Ammon's horn (tissue), 1 donor: ENCODE measurements at regions not wholly inside any gene's neighbourhood (a gene's known extent, or its start where the extent isn't known, plus 50 kb on each side); places are given as distances from the start of the nearest gene placed in this dataset.
"Not testable (repeated sequence)": the region's sequence is repeated elsewhere in the genome, so short reads cannot be mapped to it uniquely, and the experiment has no call there.

ENCODE experiments used
- DNase-seq: peaks from one replicate; pipeline ENCODE4 v3.0.0-alpha.2; 2016; ENCODE audit warnings: low spot score

DNA sequence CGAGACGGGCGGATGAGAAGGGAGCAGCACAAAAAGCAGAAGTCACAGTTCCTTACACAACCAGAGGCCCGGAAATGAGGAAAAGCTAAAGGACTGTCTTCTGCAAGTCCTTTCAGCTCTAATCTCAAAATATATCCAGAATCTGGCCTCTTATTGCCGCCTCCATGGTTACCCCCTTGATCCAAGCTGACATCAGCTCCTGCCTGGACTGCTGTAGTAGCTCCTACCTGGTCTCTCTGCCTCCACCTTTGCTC lies 324.0 kb upstream of the ROPN1 start:
- no peak for DNase-seq

DNA sequence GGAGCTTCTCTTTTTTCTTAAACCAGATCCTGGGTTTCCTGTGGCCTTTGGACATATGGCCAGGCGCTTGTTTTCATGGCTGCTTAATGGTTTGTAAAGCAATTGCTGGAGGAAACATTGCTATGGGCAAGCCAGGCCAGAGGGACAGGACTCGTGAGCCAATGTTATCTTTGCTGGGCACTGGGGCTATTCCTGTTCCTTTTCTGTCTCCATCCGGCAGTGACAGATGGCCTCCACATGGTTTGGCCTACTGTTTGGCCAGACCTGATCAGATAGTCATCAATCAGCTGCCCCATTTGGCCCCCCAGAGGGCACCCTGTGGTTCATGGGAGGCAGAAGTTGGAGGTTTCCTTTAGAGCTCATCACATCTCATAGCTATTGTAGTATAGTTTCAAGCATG lies 326.1 kb upstream of the ROPN1 start:
- DNase-seq: no peak

DNA sequence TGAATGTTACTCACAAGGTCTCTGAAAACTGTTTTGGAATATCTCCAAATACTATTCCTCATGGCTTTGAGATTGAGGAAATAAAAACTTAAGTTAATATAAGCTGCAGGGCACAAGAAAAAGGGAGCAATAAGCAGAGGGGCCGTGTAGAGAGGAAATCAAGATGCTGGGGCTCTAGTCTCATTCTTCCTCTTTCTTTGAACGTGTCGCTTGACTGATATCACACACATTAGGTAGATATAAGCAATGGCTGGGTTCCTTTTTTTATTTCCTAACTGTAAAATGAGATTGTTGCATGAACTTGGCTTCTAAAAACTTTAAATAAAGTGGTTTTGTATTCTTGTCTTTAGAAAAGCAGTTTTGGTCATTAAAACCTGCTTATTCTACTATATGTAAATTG lies 326.7 kb upstream of the ROPN1 start:
- DNase-seq: no peak

DNA sequence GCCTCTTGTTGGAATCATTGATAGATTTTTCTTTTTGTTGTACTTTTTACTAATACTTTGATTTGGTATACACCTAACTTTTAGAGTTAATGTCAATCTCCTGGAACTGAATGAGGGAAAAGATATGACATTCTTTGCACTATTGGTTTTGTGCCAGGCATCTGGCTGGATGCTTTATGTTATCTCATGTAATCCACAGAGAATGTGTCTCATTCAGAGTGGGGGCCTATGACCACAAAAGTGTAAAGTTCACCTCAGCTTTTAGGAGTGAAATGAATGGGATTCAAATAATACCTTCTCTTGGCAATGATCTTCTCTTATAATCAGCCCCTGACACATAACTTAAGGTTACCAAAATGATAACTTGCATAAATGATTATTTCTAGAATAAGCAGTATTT lies 329.1 kb upstream of the ROPN1 start:
- no peak for DNase-seq

DNA sequence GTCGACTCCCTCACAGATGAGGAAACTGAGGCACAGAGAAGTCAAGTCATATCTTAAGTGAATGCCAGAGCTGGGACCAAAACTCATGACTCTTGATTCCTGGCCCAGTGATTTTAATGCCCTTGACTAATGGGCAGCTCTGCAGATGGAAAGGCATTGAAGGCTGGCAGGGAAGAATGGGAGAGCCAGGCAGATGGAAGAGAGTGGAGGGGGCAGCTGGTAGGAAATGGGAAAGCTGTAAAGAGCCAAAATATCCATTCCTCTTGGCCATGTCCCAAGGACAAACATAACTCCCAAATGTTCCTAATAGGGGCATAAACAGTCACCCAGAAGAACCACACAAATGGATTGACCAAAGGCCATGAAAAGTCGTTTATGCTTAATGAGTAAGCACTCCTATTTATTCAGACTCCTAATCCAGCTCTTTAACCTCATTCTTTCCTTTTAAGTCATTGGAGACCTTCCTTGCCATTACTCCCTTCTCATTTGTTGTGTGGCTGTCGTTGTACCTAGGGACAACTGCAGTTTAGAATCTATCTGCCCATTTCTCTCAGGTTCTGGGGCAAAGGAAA lies 330.5 kb upstream of the ROPN1 start:
- DNase-seq: no peak

DNA sequence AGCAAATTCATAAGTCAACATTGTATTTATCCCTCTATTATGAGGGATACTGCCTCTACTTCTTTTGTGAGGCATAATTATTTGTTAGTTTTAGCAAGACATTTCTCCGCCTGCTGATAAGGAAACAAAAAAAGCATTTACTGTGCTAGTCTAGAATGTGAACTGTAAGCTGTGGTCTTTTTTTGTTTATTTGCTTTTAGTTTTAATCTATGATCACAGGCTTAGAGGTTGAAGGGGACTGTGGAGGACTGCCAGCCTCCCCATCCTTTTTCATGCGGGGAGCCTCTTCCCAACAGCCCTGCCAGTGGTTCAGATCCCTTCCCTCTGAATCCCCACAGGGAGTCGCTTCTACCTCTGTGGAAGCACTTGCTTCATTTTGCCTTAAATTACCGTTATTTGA lies 331.0 kb upstream of the ROPN1 start:
- no peak for DNase-seq

DNA sequence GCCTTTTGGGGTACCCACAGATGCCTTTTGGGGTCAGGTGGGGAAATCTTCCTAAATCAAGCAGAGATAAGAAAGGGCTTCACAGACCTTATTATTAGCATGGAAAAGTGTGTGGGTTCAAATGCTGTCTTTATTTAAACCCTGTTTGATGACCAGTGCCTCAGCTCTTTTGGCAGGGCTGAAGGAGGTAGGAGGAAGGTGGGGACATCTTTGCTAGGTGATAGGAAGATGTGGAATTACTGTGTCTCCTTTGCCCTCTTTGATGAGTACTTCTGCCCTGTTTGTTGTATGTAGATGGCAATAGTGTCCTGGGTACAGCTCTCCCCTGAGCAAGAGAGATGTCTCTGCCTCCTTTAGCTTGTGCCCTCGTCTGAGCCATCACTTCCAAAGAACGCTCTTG lies 333.3 kb upstream of the ROPN1 start:
- DNase-seq: no peak

DNA sequence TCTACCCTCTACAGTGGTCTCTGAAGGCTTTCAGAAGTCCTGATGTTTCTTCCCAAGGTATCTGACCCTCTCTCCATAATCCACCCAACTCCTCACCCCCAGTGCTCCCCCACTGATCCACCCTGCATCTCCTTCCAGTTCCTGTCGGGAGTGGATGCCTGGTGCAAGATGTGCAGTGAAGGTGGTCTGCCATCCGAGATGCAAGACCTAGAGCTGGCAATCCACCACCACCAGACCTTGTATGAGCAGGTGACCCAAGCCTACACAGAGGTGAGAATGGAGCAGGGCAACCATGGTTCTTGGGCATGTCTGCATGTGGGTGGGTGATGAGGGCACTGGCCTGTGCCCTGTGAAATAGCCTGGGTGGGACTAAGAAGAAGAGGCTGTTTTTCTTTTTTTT lies 337.8 kb upstream of the ROPN1 start:
- DNase-seq: no peak

DNA sequence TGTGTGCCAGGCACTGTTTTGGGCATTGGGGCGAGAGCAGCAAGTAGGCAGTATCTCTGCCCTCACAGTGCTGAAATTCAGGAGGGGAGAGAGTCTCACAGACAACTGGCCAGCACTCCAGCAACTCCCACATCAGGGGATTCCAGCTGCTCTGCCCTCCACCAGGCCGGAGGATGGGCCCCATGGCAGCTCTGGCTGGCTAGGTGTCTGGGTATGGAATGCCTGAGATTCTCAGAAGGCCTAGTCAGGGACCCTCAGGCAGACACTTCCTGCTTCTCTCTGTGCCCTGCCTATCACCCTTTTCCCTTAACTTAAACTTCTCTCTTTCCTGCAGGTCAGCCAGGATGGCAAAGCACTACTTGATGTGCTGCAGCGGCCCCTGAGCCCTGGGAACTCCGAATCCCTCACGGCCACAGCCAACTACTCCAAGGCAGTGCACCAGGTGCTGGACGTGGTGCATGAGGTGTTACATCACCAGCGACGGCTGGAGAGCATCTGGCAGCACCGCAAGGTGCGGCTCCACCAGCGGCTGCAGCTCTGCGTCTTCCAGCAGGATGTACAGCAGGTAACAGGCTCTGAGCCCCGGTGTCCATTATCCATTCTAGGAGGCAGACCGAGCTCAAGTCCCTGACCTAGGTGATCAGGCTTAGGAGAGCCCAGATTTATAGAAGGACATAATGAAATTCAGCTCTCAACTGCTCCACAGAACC lies 342.2 kb upstream of the ROPN1 start:
- DNase-seq: no peak

DNA sequence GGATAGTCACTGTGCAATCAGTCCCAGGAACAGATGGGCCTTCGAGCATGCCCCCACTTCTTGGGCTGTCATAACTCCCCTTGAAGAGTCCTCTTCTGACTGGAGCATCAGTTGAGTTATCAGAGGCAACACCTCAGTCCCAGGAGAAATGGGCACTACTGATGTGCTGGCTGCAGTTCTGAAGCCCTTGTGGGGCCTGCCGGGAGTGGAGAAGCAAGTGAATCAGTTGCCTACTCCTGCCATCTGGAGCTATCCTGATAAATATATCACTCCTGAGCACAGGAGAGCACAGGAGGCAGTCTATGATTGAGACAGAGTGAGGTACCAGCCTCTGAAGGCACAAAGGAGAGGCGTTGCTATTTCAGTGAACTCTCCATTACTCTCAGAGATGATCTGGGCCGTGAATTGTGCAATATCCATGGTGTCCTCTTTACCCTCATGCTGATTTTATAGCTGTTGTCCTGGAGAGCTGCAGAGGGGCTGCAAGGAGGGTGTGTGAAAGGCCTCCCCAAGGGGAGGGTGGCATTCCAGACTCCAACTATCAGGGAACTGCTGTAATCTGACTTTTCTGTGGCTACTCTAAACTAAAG lies 344.2 kb upstream of the ROPN1 start:
- DNase-seq: no peak

DNA sequence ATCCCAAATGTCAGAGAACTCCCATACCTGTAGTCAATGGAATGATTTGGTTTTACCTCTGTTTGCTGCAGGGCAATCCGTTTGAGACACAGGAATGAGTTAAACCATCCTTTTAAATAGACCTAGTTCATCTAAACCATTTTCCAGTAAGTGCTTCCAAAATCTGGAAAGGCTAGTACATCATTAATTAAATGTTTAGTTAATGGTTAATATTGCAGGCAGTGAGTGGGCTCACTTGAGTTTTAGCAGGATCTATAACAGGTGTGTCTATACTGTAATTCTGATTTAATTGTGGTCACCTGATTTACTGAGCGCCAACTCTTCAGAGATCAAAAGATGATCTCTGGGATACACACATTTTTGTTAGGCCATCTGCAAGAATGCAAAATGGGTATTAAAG lies 353.9 kb upstream of the ROPN1 start:
- no peak for DNase-seq

DNA sequence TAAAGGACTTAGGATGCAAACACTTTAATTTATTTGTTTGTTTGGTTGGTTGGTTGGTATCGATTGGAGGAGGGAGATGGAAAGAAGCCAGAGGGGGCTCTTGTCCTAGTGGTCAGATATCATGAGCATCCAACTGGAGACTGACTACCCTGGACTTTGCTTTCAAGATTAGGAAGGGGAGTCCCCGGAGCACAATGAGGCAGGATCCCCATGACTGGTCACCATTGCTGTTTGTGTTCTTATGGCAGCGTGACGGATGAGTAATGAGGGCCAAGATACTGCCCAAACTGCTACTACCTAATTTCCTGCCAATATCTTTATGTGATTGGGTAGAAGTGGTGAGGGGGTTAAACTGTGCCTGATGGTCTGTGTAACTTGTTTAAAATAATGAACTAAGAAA lies 354.6 kb upstream of the ROPN1 start:
- no peak for DNase-seq

DNA sequence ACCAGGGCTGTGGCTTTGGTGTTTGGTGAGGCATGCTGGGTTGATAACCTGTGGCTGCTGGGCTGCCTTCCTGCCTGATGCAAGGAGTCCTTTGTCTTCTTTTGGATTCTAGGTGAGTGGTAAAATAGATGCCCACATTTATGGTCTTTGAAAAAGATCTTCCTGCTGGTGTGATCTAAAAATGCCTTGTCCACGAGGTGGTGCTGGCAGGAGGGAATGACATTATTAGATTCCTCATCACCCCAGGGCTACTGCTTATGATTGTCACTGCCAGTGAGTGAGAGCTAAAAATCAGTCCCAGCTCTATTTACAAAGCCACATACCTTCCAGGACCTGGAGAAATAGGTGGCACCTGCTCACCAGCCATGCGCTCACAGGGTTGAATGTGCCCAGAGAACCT lies 355.5 kb upstream of the ROPN1 start:
- DNase-seq: no peak

DNA sequence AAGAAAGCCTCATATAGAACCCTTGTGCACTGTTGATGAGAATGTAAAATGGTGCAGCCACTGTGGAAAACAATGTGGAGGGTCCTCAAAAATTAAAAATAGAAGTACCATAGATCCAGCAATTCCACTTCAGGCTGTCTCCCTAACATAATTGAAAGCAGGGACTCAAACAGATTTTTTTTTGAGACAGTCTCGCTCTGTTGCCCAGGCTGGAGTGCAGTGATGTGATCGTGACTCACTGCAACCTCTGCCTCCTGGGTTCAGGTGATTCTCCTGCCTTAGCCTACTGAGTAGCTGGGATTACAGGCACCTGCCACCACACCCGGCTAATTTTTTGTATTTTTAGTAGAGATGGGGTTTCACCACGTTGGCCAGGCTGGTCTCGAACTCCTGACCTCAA lies 356.6 kb upstream of the ROPN1 start:
- DNase-seq: not testable (repeated sequence)

DNA sequence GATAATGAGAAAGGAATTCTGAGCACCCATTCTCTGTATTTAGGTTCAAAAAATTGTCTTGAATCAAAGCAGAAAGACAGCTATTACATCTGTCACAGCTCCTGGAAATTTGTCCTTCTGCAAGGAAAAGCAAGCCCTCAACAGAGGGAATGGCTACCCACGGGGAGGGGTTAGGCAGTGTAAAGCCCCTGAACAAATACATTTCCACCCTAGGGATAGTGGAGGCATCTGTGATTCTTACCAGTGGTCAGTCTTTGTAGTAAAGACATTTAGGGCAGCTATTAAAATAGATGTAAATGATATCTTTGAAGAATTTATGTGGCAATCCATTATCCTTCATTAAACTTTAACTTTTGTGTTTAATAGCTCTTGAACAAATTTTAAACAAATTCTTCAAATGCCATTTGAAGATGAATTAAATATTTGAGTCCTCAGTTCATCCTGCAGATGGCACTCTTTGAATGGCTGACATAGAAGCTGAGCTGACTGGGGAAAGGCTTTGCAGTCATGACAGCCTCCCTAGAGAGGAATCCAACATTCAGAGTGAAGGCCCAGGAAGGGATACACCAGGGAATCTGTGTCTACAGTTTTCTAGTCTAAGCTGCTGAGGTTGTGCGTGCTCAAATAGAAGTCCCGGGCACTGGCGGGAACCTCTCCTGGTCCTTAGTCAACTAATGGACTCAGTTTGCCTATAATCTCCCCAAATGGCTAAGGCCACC lies 359.7 kb upstream of the ROPN1 start:
- DNase-seq: peak; percentile 84

DNA sequence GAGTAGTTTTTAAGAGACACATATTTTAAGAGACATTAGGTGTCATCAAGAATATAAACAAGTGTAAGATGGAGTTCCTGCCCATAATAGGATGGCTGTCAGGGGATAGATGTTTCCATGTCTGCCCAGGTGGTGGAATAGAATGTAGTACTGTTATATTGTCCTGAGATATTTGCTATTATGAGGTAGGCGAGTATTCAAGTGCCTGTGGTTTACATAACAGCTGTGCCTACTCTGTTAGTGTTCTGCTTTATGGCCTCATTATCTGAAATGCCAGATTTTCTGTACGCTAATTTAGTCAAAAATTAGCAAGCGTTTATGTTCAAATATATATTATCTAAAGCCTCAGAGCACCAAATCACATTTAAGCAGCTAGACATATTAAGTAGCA lies 360.2 kb upstream of the ROPN1 start:
- DNase-seq: no peak

DNA sequence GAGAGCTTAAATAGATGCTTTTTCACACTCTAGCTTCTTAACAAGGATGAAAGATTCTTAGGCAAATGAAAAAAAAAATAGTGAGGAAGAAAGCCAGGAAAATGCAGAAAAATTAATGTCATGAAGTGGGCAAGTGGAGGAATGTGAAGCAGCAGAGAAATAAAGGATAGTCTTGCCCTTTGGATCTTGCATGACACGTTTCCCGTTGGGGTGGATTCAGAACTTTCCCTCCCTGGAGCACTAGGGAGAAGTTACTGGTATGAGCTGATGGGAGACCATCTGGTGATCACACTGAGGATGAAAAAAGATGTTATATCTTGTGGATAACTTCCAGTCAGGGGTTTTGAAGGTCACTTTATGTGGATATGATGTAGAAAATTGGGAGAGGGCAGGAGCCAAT lies 361.8 kb upstream of the ROPN1 start:
- no peak for DNase-seq

DNA sequence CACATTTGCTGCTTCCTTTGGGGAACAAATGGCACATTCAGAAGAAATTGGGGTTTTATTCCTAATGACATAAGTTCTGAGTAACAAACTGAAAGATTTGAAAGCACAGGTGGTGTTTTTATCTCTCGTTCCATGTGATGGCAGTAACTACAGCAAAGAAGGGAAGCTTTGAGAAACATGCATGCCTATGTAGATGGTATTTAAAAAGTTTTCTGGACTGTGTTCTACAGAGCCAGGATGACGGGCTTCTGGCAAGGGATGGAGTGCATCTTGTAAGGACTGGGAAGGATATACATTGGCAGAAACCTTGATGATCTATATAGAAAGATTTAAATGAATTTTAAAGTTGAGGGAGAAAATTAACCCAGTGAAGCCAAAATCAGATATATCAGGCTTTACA lies 362.2 kb upstream of the ROPN1 start:
- no peak for DNase-seq

DNA sequence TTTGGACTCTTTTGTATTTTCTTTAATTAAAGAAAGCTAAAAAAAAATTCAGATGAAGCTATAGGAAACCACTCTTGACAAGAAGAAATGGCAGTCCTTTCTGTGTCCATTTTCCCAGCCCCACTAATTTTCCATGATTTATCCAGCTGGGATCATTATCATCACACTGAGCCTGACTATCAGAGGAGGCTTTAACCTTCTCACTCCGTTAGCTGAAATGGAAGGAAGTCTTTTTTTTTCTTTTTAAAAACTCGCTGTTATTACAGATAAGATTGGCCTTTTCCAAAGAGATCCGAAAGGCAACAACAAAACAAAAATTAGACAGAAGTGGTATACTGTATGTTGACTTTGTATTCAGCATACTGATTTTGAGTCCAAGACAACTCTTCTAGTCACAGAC lies 366.2 kb upstream of the ROPN1 start:
- DNase-seq: no peak

DNA sequence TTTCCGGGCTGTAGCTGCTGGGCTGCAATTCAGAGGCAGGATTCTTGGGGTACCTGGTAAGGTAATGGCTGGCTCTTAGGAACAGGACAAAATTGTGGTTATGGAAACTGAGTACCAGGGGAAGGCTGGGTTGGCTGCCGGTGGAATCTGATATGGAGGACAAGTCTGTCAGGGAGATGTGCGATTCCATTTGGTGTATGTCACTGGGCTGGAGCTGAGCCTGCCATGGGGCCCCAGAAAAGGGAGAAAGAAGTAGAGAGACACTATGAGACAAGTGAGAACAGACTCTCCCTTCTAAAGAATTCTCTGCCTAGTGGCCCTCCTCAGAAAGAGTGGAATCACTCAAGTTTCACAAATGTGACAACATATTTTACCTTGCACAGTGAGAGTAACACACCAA lies 368.2 kb upstream of the ROPN1 start:
- DNase-seq: no peak

DNA sequence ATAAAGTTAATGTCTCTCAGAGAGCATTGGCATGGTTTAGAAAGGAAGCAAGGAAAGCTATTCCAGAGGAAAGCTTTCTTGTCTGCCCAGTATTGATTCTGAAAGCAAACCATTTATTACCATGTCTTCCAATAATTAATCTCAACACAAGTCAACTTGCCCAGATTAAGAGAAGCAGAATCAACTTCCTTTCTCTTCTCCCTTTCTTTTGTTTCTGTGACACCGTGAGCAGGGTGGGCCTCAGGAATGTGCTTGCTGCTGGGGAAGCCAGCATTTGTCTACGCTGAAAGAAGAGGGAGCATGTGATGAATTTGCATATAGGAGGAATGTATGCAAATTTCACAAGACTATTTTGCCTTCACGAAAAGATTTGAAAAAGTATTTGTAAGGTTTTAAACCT lies 368.6 kb upstream of the ROPN1 start:
- DNase-seq: no peak

DNA sequence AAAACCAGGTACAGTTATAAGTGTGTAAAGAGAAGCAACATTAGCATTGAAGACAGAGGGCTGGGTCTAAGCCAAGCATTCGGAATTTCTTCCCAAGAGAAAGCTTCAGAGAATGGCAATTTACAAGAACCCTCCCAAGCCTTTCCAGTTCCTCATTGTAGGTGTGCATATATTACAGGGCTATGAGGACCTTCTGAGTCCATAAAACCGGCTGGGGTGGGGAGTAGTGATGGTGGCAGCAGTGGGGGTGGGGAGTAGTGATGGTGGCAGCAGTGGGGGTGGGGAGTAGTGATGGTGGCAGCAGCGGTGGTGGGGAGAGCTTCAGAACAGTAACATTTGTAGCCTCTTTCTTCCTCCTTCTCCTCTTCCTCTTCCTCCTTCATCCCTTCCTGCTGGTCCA lies 368.7 kb upstream of the UMPS start:
- DNase-seq: no peak

DNA sequence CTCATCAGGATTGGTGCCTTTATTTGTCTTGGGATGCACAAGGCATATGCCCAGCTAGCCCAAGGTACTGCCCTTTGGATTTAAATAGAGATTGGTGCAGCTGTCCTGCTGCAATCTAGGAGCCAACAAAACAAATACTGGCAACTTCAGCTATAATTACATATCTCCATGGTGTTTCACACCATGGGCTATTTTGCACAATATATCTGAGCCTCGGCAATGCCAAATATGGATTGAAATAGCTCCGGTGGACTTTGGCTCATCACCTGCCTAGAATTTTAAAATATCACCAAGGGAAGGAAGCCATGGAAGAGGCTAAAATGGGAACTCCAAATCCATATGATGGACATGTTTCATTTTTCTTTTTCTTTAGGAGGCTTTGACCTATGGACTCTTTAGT lies 367.8 kb upstream of the UMPS start:
- no peak for DNase-seq

DNA sequence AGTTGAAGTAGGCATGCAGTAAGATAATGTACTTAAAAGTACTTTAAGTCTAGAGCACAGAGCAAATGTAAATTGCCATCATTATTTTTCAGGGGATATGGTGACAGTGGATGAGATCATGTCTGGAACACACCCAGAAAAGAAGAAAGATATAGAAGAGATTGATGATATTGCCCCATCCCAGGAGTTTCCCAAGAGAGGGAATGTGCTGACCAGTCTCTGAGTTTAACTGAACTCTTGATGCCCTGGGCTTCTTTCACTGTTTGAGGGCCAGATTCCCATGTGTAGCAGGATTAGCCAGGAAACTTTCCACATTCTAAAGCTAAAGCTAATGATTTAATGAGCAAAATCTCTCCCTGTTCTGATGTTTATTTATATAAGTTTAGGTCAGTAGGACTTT lies 366.8 kb upstream of the UMPS start:
- no peak for DNase-seq
